ENCODE measurements at regions not wholly inside any gene's neighbourhood (a gene's known extent, or its start where the extent isn't known, plus 50 kb on each side); places are given as distances from the start of the nearest gene placed in this dataset.

- H3K9me3 Mint-ChIP-seq: no peaks in the 10 kb centered on the region
- no peaks in the 10 kb centered on the region for H3K27me3 Mint-ChIP-seq (ENCODE audit: insufficient read depth)
- intact Hi-C loops (cut with micrococcal nuclease): no loop called here
- H3K4me1 Mint-ChIP-seq (ENCODE audit: low read depth): no peaks in the 10 kb centered on the region
- no peaks in the 10 kb centered on the region for H3K36me3 Mint-ChIP-seq (ENCODE audit: low read depth)
- no peak overlapping the region for H3K4me3 Mint-ChIP-seq
- H3K27ac Mint-ChIP-seq: no peak overlapping the region
- no peak for DNase-seq (ENCODE audit: low spot score)
Observed at GRCh38 chr20:42020316-42020715, 402.1 kb upstream of the CHD6 start.

GRCh38 chr20:42018979-42019378, 400.8 kb upstream of the CHD6 start:
- DNase-seq (ENCODE audit: low spot score): no peak
- Mint-ChIP-seq H3K36me3 (ENCODE audit: low read depth) (no peaks in the 10 kb centered on the region), H3K27me3 (ENCODE audit: insufficient read depth) (no peaks in the 10 kb centered on the region), H3K27ac (no peak overlapping the region), H3K4me1 (ENCODE audit: low read depth) (no peaks in the 10 kb centered on the region), H3K4me3 (no peak overlapping the region), H3K9me3 (no peaks in the 10 kb centered on the region)
- intact Hi-C loops (cut with micrococcal nuclease): no loop called here

- H3K4me1 Mint-ChIP-seq (ENCODE audit: low read depth): no peaks in the 10 kb centered on the region
- H3K4me3 Mint-ChIP-seq: no peak overlapping the region
- intact Hi-C loops (cut with micrococcal nuclease): no loop called here
- no peaks in the 10 kb centered on the region for H3K27me3 Mint-ChIP-seq (ENCODE audit: insufficient read depth)
- no peak overlapping the region for H3K27ac Mint-ChIP-seq
- H3K9me3 Mint-ChIP-seq: peaks cover 7% of the 10 kb centered on the region
- DNase-seq (ENCODE audit: low spot score): no peak
- no peaks in the 10 kb centered on the region for H3K36me3 Mint-ChIP-seq (ENCODE audit: low read depth)
Observed at GRCh38 chr20:42010090-42010489, 391.9 kb upstream of the CHD6 start.

- intact Hi-C loops (cut with micrococcal nuclease): no loop called here
Observed at GRCh38 chr20:42007251-42007650, 389.1 kb upstream of the CHD6 start.

GRCh38 chr20:42005211-42005610, 387.0 kb upstream of the CHD6 start:
- H3K4me3 Mint-ChIP-seq: no peak overlapping the region
- peaks cover 2% of the 10 kb centered on the region for H3K27me3 Mint-ChIP-seq (ENCODE audit: insufficient read depth)
- intact Hi-C loops (cut with micrococcal nuclease): no loop called here
- no peak for DNase-seq (ENCODE audit: low spot score)
- peaks cover 10% of the 10 kb centered on the region for H3K9me3 Mint-ChIP-seq
- H3K36me3 Mint-ChIP-seq (ENCODE audit: low read depth): no peaks in the 10 kb centered on the region
- no peak overlapping the region for H3K27ac Mint-ChIP-seq
- H3K4me1 Mint-ChIP-seq (ENCODE audit: low read depth): no peaks in the 10 kb centered on the region

More at GRCh38 chr20:42007251-42007650, 389.1 kb upstream of the CHD6 start:
- no peaks in the 10 kb centered on the region for H3K4me1 Mint-ChIP-seq (ENCODE audit: low read depth)
- H3K36me3 Mint-ChIP-seq (ENCODE audit: low read depth): no peaks in the 10 kb centered on the region
- H3K9me3 Mint-ChIP-seq: peaks cover 7% of the 10 kb centered on the region
- H3K4me3 Mint-ChIP-seq: no peak overlapping the region
- no peak overlapping the region for H3K27ac Mint-ChIP-seq
- H3K27me3 Mint-ChIP-seq (ENCODE audit: insufficient read depth): peaks cover 2% of the 10 kb centered on the region
- DNase-seq (ENCODE audit: low spot score): no peak

GRCh38 chr20:42003380-42003779, 385.2 kb upstream of the CHD6 start:
- Mint-ChIP-seq H3K4me3 (no peak overlapping the region), H3K9me3 (peaks cover 13% of the 10 kb centered on the region)
- no peak for DNase-seq (ENCODE audit: low spot score)

GRCh38 chr20:41998539-41999341, 380.6 kb upstream of the CHD6 start:
- no peak for DNase-seq (ENCODE audit: low spot score)
- H3K36me3 Mint-ChIP-seq (ENCODE audit: low read depth): no peaks in the 10 kb centered on the region
- peaks cover 1% of the 10 kb centered on the region for H3K27me3 Mint-ChIP-seq (ENCODE audit: insufficient read depth)
- intact Hi-C loops (cut with micrococcal nuclease): no loop called here
- H3K4me3 Mint-ChIP-seq: no peak overlapping the region
- peaks cover 13% of the 10 kb centered on the region for H3K9me3 Mint-ChIP-seq
- no peak overlapping the region for H3K27ac Mint-ChIP-seq
- H3K4me1 Mint-ChIP-seq (ENCODE audit: low read depth): no peaks in the 10 kb centered on the region

More at GRCh38 chr20:42003380-42003779, 385.2 kb upstream of the CHD6 start:
- peaks cover 2% of the 10 kb centered on the region for H3K27me3 Mint-ChIP-seq (ENCODE audit: insufficient read depth)
- no peaks in the 10 kb centered on the region for H3K4me1 Mint-ChIP-seq (ENCODE audit: low read depth)
- no peak overlapping the region for H3K27ac Mint-ChIP-seq
- intact Hi-C loops (cut with micrococcal nuclease): no loop called here
- no peaks in the 10 kb centered on the region for H3K36me3 Mint-ChIP-seq (ENCODE audit: low read depth)

GRCh38 chr20:41996951-41997350, 378.8 kb upstream of the CHD6 start:
- no peak overlapping the region for H3K4me3 Mint-ChIP-seq
- intact Hi-C loops (cut with micrococcal nuclease): no loop called here
- no peaks in the 10 kb centered on the region for H3K4me1 Mint-ChIP-seq (ENCODE audit: low read depth)
- no peak for DNase-seq (ENCODE audit: low spot score)
- peaks cover 13% of the 10 kb centered on the region for H3K9me3 Mint-ChIP-seq
- H3K36me3 Mint-ChIP-seq (ENCODE audit: low read depth): no peaks in the 10 kb centered on the region
- H3K27me3 Mint-ChIP-seq (ENCODE audit: insufficient read depth): peaks cover 1% of the 10 kb centered on the region
- H3K27ac Mint-ChIP-seq: no peak overlapping the region

GRCh38 chr20:41992481-41992880, 374.3 kb upstream of the CHD6 start:
- intact Hi-C loops (cut with micrococcal nuclease): no loop called here
- Mint-ChIP-seq H3K36me3 (ENCODE audit: low read depth) (no peaks in the 10 kb centered on the region), H3K27ac (no peak overlapping the region), H3K4me1 (ENCODE audit: low read depth) (no peaks in the 10 kb centered on the region), H3K27me3 (ENCODE audit: insufficient read depth) (peaks cover 1% of the 10 kb centered on the region), H3K4me3 (no peak overlapping the region), H3K9me3 (no peaks in the 10 kb centered on the region)
- no peak for DNase-seq (ENCODE audit: low spot score)

- intact Hi-C loops (cut with micrococcal nuclease): no loop called here
- Mint-ChIP-seq H3K36me3 (ENCODE audit: low read depth) (no peaks in the 10 kb centered on the region), H3K9me3 (no peaks in the 10 kb centered on the region), H3K27me3 (ENCODE audit: insufficient read depth) (peaks cover 1% of the 10 kb centered on the region), H3K4me3 (no peak overlapping the region), H3K4me1 (ENCODE audit: low read depth) (no peaks in the 10 kb centered on the region), H3K27ac (no peak overlapping the region)
- DNase-seq (ENCODE audit: low spot score): no peak
Observed at GRCh38 chr20:41991412-41991811, 373.2 kb upstream of the CHD6 start.

GRCh38 chr20:41989935-41990635, 371.9 kb upstream of the CHD6 start:
- intact Hi-C loops (cut with micrococcal nuclease): no loop called here
- no peaks in the 10 kb centered on the region for H3K36me3 Mint-ChIP-seq (ENCODE audit: low read depth)
- DNase-seq (ENCODE audit: low spot score): no peak
- no peaks in the 10 kb centered on the region for H3K4me1 Mint-ChIP-seq (ENCODE audit: low read depth)
- H3K9me3 Mint-ChIP-seq: no peaks in the 10 kb centered on the region
- no peak overlapping the region for H3K27ac Mint-ChIP-seq
- H3K27me3 Mint-ChIP-seq (ENCODE audit: insufficient read depth): no peaks in the 10 kb centered on the region
- H3K4me3 Mint-ChIP-seq: no peak overlapping the region

- Mint-ChIP-seq H3K9me3 (no peaks in the 10 kb centered on the region), H3K27ac (no peak overlapping the region), H3K36me3 (ENCODE audit: low read depth) (no peaks in the 10 kb centered on the region), H3K4me1 (ENCODE audit: low read depth) (no peaks in the 10 kb centered on the region), H3K27me3 (ENCODE audit: insufficient read depth) (no peaks in the 10 kb centered on the region), H3K4me3 (no peak overlapping the region)
- intact Hi-C loops (cut with micrococcal nuclease): no loop called here
- no peak for DNase-seq (ENCODE audit: low spot score)
Observed at GRCh38 chr20:41989039-41989679, 371.0 kb upstream of the CHD6 start.

GRCh38 chr20:41984031-41984430, 365.9 kb upstream of the CHD6 start:
- Mint-ChIP-seq H3K4me3 (no peak overlapping the region), H3K9me3 (no peaks in the 10 kb centered on the region), H3K36me3 (ENCODE audit: low read depth) (no peaks in the 10 kb centered on the region), H3K27ac (no peak overlapping the region), H3K4me1 (ENCODE audit: low read depth) (no peaks in the 10 kb centered on the region), H3K27me3 (ENCODE audit: insufficient read depth) (no peaks in the 10 kb centered on the region)
- no peak for DNase-seq (ENCODE audit: low spot score)
- intact Hi-C loops (cut with micrococcal nuclease): no loop called here

Measured in activated T-helper 1 cell treated with anti-CD3 and anti-CD28 coated beads, Interleukin-12 subunit alpha, Interleukin-12 subunit beta, Interleukin-2, Interleukin-4 antibody, amounts not matched to agents 30 ng/mL and 10 ng/mL and 1 ng/mL, durations not matched to agents 14 hours and 24 hours and 36 hours (primary cell).